SIG-M5 treated with dmso at 0.1 percent for 504 hours (cell line): ENCODE measurements at regions not wholly inside any gene's neighbourhood (a gene's known extent, or its start where the extent isn't known, plus 50 kb on each side); places are given as distances from the start of the nearest gene placed in this dataset.

ENCODE experiments used
- DNase-seq: peaks from one replicate; lab custom pipeline; 2025; ENCODE audit not compliant: unreplicated experiment; lab: John Stamatoyannopoulos, UW

GRCh38 chr7:47640265-47640664 lies 58.4 kb upstream of the TNS3 start:
- DNase-seq, result no peak

DNA sequence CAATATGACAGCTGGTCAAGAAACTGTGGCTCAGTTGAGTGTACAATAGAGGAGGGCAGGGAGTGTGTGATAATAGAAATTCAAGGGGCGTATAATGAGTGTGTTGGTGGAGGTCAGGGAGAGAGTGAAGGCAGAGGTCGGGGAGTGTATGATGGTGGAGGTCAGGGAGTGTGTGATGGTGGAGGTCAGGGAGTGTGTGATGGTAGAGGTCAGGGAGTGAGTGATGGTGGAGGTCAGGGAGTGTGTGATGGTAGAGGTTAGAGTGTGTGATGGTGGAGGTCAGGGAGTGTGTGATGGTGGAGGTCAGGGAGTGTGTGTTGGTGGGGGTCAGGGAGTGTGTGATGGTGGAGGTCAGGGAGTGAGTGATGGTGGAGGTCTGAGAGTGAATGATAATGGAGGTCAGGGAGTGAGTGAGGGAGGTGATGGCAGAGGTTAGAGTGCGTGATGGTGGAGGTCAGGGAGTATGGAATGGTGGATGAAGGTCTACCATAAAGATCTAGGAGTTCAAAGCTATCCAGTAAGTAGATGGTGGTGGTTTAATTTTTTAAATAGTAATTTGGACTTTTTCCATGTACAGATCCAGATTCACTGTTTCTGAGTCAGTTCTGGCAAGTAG lies 57.7 kb upstream of the TNS3 start:
- DNase-seq, result no peak

GRCh38 chr7:47638679-47639315 lies 56.9 kb upstream of the TNS3 start:
- no peak for DNase-seq

- DNase-seq, result no peak
Observed at GRCh38 chr7:47636433-47637175, 54.7 kb upstream of the TNS3 start.

GRCh38 chr7:47636081-47636432 lies 54.1 kb upstream of the TNS3 start:
- no peak for DNase-seq

GRCh38 chr7:47635091-47636080 lies 53.5 kb upstream of the TNS3 start:
- peak; percentile 21 for DNase-seq

GRCh38 chr7:47634273-47634672 lies 52.4 kb upstream of the TNS3 start:
- no peak for DNase-seq

DNA sequence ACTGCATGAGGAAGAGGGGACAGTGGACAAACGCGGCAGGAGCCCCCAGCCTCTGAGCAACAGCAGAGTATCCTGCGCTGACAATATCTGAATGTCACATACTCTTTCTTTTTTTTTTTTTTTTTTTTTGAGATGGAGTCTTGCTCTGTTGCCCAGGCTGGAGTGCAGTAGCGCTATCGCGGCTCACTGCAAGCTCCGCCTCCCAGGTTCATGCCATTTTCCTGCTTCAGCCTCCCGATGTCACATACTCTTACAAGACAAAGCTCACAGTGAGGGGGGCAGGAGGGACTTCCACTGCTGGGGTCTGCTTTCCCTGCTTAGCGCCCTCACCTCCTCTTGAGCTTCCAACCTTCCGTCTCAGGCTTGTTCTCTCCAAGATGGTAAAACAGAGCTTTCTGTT lies 51.2 kb upstream of the TNS3 start:
- DNase-seq, result no peak
